ENCODE measurements at regions not wholly inside any gene's neighbourhood (a gene's known extent, or its start where the extent isn't known, plus 50 kb on each side); places are given as distances from the start of the nearest gene placed in this dataset.

DNA sequence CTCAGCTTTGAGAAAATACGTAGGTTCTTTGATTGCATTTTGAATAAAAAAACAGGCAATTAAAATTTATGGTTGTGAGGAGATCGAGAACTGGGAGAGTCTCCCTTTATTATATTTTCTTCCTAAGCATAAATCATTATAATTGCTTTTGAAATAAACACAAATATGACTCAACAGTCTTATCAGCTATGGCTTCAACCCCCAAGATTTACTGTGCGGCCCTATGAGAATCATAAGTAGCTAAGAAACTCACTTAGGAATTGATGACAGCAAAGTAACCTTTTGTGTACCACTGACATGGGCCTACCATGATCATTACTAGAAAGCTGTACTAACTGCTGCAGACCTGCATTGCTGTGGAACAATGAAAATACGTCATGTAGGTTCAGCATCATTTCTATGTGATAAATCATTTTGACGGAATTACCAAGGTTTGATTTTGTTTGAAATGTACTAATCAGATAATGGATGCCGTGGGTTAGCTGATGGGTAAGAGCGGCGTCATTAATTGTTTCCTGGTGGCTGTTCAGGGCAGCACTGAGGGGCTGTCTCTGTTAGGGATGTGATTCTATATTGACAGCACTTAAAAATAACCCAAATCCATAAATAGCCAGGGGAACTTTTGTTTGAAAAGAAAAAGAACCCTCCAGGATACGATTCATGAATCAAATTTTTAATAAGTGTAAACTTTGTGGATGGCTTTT, 51.5 kb upstream of the GPRIN3 start:
- TF ChIP-seq, protein P1, sequence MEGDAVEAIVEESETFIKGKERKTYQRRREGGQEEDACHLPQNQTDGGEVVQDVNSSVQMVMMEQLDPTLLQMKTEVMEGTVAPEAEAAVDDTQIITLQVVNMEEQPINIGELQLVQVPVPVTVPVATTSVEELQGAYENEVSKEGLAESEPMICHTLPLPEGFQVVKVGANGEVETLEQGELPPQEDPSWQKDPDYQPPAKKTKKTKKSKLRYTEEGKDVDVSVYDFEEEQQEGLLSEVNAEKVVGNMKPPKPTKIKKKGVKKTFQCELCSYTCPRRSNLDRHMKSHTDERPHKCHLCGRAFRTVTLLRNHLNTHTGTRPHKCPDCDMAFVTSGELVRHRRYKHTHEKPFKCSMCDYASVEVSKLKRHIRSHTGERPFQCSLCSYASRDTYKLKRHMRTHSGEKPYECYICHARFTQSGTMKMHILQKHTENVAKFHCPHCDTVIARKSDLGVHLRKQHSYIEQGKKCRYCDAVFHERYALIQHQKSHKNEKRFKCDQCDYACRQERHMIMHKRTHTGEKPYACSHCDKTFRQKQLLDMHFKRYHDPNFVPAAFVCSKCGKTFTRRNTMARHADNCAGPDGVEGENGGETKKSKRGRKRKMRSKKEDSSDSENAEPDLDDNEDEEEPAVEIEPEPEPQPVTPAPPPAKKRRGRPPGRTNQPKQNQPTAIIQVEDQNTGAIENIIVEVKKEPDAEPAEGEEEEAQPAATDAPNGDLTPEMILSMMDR (IDR thresholded peaks at IDR 0.05; ENCODE audit: low read depth, low read length) = no peak
- no peak for DNase-seq (ENCODE audit: extremely low read depth, low read depth)

DNA sequence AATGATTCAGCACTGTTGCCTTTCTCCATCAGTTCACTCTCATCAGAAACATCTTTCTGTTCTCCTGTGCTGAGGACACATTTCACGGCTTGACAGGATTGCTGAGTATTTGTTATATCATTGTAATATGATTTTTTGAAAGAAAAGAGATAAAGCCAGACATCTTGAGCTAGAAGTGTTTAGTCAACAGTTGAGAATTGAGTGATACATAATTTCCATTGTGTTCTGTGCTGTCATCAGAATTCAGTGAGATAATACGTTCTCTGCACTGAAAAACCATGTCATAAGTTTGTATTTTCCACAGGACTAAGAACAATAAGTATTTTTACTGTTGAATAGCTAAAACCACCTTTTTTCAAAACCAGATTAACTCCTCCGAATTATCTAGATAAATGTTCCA, 50.2 kb upstream of the GPRIN3 start:
- TF ChIP-seq, protein P1 (IDR thresholded peaks at IDR 0.05; ENCODE audit: low read depth, low read length) = no peak
- no peak for DNase-seq (ENCODE audit: extremely low read depth, low read depth)
